Caki2 (cell line): ENCODE measurements at regions not wholly inside any gene's neighbourhood (a gene's known extent, or its start where the extent isn't known, plus 50 kb on each side); places are given as distances from the start of the nearest gene placed in this dataset.

Experiments
- DNase-seq: peaks from one replicate; pipeline ENCODE4 v3.0.0-alpha.2; 2015; ENCODE audit warnings: low read depth
- in situ Hi-C: cut with HindIII; loops from 2 replicates; pipeline ENCODE4 v1.10.0; 2016; ENCODE audit warnings: low sequenced_read_pairs, low pct_unique_long_range_greater_than_20kb, mixed read lengths

DNA sequence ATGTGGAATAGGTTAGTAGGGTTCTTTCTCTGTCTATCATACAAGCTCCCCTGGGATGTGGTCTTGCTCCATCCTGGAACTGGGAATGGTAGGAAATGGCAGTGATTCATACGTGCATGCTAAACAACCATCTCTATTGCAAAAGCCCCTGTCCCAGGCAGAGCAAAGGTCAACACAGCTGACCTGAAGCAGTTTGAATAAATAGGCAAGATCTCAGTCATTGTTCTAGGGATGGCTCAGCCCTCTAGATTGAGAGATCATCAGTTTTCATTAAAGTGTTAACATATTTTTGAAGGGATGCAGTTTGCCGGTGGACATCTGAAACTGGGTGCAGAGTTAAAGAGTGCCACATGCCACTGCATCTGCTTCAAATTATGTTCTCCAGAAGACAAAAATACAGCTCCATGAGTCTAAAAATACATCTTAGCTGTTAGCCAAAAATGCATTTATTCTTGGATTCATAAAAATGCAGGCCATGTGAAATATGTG is 224.1 kb downstream of the ESM1 start:
- DNase-seq = no peak

DNA sequence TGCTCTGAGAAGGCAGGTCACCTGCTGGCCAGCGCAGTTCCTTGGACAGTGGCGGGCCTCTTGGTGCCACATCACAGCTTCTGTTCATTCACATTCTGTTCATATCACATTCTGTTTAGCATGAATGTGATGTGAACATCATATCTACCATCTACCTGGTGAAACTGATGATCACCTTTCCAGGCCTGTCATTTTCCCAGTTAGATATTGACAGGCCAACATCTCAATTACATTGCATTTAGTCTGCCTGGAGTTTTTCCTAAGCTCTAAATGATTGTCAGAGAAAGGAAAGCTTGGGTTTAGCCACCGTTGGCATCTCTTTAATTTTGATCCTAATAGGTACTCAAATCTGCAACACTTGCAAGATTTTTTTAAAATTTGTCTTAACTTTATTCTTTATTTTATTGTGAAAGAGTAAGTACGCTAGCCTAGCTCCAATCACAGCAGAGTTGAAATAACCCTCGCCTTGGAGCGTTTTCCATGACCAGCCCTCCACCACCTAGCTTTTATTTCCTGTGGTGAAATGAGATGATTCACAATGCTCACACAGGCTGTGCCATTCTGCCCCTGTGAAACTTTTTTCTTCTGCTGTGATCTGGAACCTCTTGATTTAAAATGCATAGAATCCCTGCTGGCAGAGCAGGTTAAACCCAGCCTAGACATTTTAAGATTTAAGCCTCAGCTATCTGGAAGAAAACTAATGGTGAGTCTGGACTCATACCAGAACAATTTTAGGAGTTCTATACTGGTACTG is 225.0 kb downstream of the ESM1 start:
- in situ Hi-C loops = no loop called here
- DNase-seq = no peak

More for the DNA sequence above, 224.1 kb downstream of the ESM1 start:
- in situ Hi-C loops = no loop called here

- DNase-seq = no peak
- in situ Hi-C loops = no loop called here
Measured at GRCh38 chr5:54758038-54758437, 227.4 kb downstream of the ESM1 start.

DNA sequence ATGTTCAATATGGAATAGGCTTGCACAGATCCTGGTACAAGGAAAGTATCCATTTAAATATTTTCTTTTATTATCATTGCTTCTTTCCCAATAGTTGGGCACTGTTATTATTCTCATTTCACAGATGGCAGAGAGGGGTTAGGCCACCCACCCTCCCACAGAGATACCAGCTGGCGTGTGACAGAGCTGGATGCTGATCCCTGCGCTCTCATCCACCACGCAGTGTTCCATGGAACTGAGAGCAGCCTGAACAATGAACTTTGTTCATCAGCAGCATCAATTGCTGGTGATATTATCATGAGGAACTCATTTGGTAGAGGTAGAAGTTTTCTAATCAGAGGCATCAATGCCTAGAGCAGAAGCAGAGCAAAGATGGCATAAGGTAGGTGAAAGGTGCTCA is 227.9 kb downstream of the ESM1 start:
- in situ Hi-C loops = no loop called here
- no peak for DNase-seq

DNA sequence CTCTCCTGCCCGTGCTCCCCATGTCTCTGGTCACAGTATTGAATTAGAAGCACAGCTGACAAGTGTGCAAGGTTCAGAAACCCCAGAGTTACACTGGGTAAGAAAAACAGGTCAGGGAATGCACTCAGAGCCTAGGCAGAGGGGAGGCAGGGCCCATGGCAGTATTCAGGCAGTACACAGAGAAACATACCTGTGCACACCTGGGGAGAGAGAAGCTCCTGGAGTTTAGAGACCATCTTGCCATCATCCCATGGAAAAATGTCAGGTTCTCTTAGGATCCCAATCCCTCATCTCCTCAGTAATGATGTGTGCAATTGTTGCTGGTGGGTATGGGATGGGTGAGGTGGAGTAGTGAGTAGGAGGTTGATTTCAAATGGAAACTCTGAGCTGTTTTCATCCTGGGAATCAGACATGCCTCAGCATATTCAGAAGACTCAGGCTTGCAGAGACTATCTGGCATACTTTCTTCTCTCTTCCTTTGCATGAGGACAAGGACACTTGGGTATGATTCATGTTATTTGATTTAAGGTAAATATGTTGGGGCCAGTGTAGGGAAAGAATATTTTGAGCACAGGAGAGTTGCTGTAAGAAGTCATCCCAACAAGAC is 228.5 kb downstream of the ESM1 start:
- in situ Hi-C loops = no loop called here
- no peak for DNase-seq

GRCh38 chr5:54756301-54756700 is 229.1 kb downstream of the ESM1 start:
- DNase-seq = no peak
- in situ Hi-C loops = no loop called here

DNA sequence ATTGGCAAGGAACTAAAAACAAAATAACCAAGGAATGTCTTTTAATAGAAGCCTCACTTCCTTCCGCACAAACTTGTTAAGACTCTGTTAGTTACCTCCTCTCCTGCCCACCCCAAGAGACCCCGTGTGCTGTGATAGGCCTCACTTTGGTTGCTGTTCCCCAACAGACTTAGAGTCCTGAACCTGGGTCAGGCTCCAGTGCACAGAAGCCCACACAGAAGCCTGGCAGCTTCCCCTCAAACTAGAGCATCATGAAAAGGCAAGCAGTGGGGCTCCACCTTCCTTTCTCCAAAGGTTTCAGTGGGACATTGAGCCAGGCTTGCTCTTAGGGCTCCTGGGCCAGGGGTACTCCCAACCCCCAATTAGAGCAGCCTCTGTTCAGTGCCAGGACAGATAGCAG is 230.5 kb downstream of the ESM1 start:
- no peak for DNase-seq
- in situ Hi-C loops = no loop called here

DNA sequence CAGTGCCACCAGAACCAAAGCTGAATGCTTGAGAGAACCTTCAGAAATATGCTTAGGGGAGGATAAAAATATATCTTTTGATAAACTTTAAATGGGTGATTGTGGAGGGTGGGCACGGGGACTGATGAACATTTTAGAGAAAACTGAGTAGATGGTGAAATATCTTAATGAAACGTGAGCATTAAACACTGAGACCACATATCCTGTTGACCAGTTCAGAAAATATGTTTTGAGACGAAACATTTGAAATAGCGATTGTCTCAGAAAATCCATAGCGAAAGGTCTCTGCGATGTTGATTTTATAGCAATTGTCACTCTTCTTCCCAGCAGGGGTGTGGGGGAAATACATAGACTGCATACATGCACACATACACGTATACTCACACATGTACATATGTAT is 231.0 kb downstream of the ESM1 start:
- no peak for DNase-seq
- in situ Hi-C loops = no loop called here

DNA sequence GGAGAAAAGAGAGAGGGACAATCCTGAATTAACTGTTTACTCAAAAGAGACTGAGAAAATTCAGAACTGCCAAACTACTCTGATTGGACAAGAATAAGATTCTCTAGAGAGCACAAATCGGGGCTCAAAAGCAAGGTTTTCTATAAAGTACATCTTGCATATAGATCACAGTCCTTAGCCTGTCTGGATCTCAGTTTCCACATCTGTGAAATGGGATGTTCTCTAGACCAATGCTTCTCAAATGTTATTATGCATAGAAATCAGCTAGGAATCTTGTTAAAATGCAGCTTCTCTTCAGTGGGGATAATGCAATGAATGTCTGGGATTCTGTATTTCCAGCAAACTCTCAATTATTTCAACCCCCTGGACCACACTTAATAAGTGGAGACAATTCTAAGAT is 231.6 kb downstream of the ESM1 start:
- in situ Hi-C loops = no loop called here
- DNase-seq = no peak

DNA sequence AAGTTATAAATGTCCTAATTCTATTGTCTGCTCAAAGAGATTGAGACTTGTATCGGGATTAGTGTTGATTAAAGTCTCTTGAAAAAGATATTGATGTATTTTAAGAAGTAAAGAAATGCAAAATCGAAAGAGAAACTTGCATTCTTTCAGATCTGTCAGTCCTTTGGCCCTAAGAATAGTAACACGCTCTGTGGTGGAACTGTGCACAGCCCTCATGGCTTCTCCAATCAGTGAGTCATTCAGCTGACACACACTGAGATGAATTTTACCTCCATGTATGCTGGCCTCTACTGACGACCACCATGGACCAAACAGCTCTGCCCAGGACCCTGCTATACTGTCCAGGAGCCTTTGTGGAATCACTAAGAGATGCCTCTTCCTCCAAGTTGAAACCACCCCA is 232.4 kb downstream of the ESM1 start:
- in situ Hi-C loops = no loop called here
- no peak for DNase-seq

DNA sequence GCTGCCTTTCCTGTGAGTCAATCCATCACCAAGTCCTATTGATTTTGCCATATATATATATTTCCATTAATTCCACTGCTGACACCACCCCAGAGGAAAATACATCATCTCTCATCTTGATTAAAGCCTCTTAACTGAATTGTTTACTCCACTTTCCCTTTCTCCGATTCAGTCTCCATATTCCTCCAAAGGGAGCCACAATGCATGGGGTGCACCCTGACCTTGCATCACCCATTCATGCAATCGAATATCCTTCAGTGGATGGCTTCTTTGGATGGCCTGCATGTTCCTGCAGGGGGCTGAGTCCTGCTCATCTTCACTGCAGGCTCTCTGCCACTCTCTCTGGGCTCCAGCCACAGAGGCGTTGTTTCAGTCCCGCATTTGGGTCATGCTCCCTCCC is 231.0 kb downstream of the SNX18 start:
- DNase-seq = no peak
- in situ Hi-C loops = no loop called here

DNA sequence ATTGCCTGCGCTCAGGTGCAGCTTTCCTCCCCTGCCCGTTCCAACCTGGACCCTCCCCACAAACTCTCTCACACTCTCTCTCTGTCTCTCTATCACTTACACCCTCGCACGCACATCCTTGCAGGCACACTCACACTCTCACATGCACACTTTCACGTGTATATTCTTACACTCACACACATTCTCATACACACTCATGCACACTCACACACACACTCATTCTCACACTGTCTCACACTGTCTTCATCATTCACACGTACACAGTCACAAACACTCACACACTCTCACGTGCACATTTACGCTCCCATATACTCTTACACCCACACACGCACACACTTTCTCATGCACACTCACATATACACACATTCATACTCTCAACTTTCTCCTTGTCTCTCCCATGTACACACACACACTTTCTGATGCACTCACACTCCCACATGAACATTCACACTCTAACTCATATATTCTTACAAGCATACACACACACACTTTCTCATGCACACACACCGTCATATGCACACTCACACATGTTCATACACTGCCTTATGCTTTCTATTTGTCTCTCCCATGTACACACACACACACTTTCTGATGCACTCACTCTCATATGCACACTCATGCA is 229.3 kb downstream of the SNX18 start:
- in situ Hi-C loops = no loop called here
- DNase-seq = no peak

DNA sequence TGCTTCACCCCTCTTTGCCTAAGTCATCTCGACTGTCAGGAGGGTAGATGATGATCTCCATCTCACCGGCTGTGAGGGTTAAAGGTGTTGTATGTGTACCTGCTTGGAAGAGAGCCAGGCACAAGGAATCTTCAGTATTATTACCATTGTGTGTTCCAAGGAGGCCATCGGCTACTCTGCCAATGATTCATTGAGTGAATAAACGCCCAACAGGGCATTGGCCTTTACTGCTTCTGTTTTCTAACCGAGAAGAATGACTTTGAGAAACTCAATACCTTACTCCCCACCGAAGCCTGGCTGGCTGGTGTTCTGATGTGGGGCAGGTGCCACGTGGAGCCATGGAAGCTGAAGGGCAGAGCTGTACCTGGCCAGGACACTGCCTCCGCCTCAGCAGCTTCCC is 228.8 kb downstream of the SNX18 start:
- in situ Hi-C loops = no loop called here
- no peak for DNase-seq

GRCh38 chr5:54745599-54745998 is 228.0 kb downstream of the SNX18 start:
- no peak for DNase-seq
- in situ Hi-C loops = no loop called here

GRCh38 chr5:54743997-54744788 is 226.6 kb downstream of the SNX18 start:
- peak; percentile 44 for DNase-seq
- in situ Hi-C loops = no loop called here

- no peak for DNase-seq
- in situ Hi-C loops = no loop called here
Measured at GRCh38 chr5:54743581-54743980, 226.0 kb downstream of the SNX18 start.

GRCh38 chr5:54742417-54742891 is 224.9 kb downstream of the SNX18 start:
- in situ Hi-C loops = no loop called here

GRCh38 chr5:54741711-54742110 is 224.2 kb downstream of the SNX18 start:
- no peak for DNase-seq
- in situ Hi-C loops = no loop called here

More at GRCh38 chr5:54742417-54742891, 224.9 kb downstream of the SNX18 start:
- no peak for DNase-seq

GRCh38 chr5:54740141-54740540 is 222.6 kb downstream of the SNX18 start:
- DNase-seq = no peak
- in situ Hi-C loops = no loop called here
